ENCODE measurements at regions not wholly inside any gene's neighbourhood (a gene's known extent, or its start where the extent isn't known, plus 50 kb on each side); places are given as distances from the start of the nearest gene placed in this dataset.
A peak's percentile ranks its signal among the peaks of the same experiment; 100 is the strongest.
"Not testable (repeated sequence)": the region's sequence is repeated elsewhere in the genome, so short reads cannot be mapped to it uniquely, and the experiment has no call there.

DNA sequence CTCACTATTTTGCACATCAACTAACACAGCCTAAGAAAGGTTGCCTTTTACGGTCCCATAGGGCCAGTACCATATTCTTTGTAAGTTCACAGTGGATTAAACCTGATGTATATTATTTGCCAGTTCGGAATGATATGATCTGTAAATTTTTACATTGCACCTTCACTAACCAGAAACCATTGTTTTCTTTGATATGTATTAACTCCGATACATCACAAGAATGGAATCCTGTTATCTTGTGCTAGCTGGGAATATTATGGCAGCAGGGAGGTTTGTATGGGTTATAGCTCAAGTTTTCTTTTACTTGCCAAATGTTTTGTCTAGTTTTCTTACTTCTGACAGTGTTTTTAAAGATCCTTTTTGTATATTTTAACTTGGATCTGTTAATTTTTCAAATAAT is 51.4 kb upstream of the S1PR1 start:
- Mint-ChIP-seq H3K27ac (no peak overlapping the region), H3K36me3 (peaks cover 2% of the 10 kb centered on the region), H3K9me3 (ENCODE audit: low read depth) (no peaks in the 10 kb centered on the region), H3K27me3 (no peaks in the 10 kb centered on the region), H3K4me3 (no peak overlapping the region), H3K4me1 (ENCODE audit: low read depth) (peaks cover 50% of the 10 kb centered on the region)

GRCh38 chr1:101183388-101183699 is 53.5 kb upstream of the S1PR1 start:
- H3K9me3 Mint-ChIP-seq (ENCODE audit: low read depth), result no peaks in the 10 kb centered on the region
- H3K36me3 Mint-ChIP-seq, result no peaks in the 10 kb centered on the region
- H3K27me3 Mint-ChIP-seq, result no peaks in the 10 kb centered on the region
- H3K4me1 Mint-ChIP-seq (ENCODE audit: low read depth), result peaks cover 63% of the 10 kb centered on the region
- peak overlapping the region; percentile 59 for H3K27ac Mint-ChIP-seq
- no peak overlapping the region for H3K4me3 Mint-ChIP-seq

DNA sequence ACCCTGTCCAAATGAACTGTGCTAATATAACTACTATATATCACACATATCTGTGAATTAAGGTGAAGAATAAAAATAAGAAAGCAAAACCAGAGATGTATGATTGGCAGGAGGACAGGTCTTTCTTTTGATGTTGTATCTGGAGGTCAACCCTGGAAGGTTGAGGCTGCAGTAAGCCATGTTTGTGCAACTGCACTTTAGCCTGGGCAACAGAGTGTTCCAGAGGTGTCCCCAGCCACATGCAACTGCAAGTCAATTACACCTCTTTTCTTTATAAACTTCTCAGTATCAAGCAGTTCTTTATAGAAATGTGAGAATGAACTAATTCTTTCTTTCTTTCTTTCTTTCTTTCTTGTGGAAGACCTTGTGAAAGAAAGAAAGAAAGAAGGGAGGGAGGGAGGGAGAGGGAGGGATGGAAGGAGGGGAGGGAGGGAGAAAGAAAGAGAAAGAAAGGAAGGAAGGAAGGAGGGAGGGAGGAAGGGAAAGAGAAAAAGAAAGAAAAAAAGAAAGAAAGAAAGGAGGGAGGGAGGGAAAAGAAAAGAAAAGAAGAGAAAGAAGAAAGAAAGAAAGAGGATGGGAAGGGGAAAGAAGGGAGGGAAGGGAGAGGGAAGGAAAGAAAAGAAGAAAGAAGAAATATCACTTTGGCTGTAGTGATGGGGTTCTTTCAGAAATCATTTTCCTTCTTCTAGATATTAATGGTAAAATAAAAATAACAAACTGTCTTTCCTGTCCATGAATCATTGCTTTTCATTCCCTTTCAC is 54.0 kb upstream of the S1PR1 start:
- no peak overlapping the region for H3K4me3 Mint-ChIP-seq
- no peaks in the 10 kb centered on the region for H3K36me3 Mint-ChIP-seq
- H3K4me1 Mint-ChIP-seq (ENCODE audit: low read depth), result peaks cover 66% of the 10 kb centered on the region
- H3K27me3 Mint-ChIP-seq, result no peaks in the 10 kb centered on the region
- H3K9me3 Mint-ChIP-seq (ENCODE audit: low read depth), result no peaks in the 10 kb centered on the region
- peak overlapping the region; percentile 88 for H3K27ac Mint-ChIP-seq

GRCh38 chr1:101181930-101182329 is 54.9 kb upstream of the S1PR1 start:
- Mint-ChIP-seq H3K9me3 (ENCODE audit: low read depth) (no peaks in the 10 kb centered on the region), H3K4me3 (peak overlapping the region; percentile 18), H3K27me3 (no peaks in the 10 kb centered on the region), H3K4me1 (ENCODE audit: low read depth) (peaks cover 69% of the 10 kb centered on the region), H3K27ac (peak overlapping the region; percentile 88), H3K36me3 (no peaks in the 10 kb centered on the region)

GRCh38 chr1:101178688-101179491 is 57.9 kb upstream of the S1PR1 start:
- Mint-ChIP-seq H3K4me1 (ENCODE audit: low read depth) (peaks cover 71% of the 10 kb centered on the region), H3K4me3 (peak overlapping the region; percentile 80), H3K27me3 (no peaks in the 10 kb centered on the region), H3K27ac (peak overlapping the region; percentile 100), H3K9me3 (ENCODE audit: low read depth) (peaks cover under 1% of the 10 kb centered on the region), H3K36me3 (no peaks in the 10 kb centered on the region)

GRCh38 chr1:101178341-101178687 is 58.5 kb upstream of the S1PR1 start:
- Mint-ChIP-seq H3K27me3 (no peaks in the 10 kb centered on the region), H3K4me3 (peak overlapping the region; percentile 46), H3K9me3 (ENCODE audit: low read depth) (peaks cover 7% of the 10 kb centered on the region), H3K36me3 (peaks cover 2% of the 10 kb centered on the region), H3K27ac (peak overlapping the region; percentile 100), H3K4me1 (ENCODE audit: low read depth) (peaks cover 71% of the 10 kb centered on the region)

DNA sequence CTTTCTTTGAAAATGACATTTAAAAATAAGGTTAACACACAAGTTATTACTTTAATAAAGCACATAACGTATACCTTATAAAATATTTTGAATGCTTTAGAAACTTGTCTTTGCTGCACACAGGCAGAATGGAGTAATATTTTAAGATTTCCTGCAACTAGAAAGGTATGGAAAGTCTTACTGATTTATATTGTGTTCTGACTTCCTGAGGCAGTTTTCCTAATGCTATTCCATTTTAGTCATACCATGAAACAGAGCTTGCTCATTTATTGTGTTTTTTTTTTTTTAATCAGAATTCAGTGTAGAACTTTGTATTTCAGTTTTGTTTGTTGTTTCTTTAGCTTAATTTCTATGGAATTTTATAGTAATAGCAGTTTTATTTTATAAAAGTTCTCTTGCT is 60.9 kb upstream of the S1PR1 start:
- Mint-ChIP-seq H3K27me3 (no peaks in the 10 kb centered on the region), H3K4me3 (no peak overlapping the region), H3K36me3 (peaks cover 3% of the 10 kb centered on the region), H3K9me3 (ENCODE audit: low read depth) (peaks cover 9% of the 10 kb centered on the region), H3K27ac (peak overlapping the region; percentile 100), H3K4me1 (ENCODE audit: low read depth) (peaks cover 61% of the 10 kb centered on the region)

- Mint-ChIP-seq H3K27me3 (no peaks in the 10 kb centered on the region), H3K4me3 (peak overlapping the region; percentile 17), H3K27ac (peak overlapping the region; percentile 100), H3K36me3 (peaks cover 3% of the 10 kb centered on the region), H3K4me1 (ENCODE audit: low read depth) (peaks cover 57% of the 10 kb centered on the region), H3K9me3 (ENCODE audit: low read depth) (peaks cover 9% of the 10 kb centered on the region)
Observed at GRCh38 chr1:101175466-101175865, 61.4 kb upstream of the S1PR1 start.

DNA sequence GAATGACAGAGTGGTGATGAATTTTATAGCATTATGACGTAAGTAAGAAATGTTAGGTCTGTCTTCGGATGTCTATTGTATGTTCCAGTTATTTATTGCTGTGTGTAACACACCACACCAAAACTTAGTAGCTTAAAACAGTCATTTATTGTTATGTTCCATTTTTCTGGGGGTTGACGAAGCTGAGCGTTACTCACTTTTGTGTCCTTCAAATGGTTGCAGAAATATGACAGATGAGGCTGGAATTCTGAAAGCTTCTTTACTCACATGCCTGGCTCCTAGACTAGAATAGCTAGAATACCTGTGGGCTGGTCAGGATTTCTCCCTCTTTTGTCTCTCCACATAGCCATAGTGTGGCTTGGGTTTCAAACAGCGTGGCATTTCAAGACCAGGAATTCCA is 62.1 kb upstream of the S1PR1 start:
- H3K4me1 Mint-ChIP-seq (ENCODE audit: low read depth), result peaks cover 52% of the 10 kb centered on the region
- peak overlapping the region; percentile 62 for H3K27ac Mint-ChIP-seq

DNA sequence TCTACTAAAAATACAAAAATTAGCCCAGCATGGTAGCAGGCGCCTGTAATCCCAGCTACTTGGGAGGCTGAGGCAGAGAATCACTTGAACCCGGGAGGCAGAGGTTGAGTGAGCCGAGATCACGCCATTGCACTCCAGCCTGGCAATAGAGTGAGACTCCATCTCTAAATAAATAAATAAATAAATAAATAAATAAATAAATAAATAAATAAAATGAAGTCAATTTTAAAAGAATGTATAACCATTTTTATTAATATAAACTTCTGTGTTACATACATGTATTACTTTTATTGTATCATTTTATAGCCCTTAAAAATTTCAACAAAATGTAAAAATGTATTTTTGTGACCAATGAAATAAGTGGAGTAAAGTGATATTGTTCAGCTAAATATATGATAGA is 62.5 kb upstream of the S1PR1 start:
- not testable (repeated sequence) for H3K4me3 Mint-ChIP-seq; H3K27me3 Mint-ChIP-seq; H3K36me3 Mint-ChIP-seq; H3K9me3 Mint-ChIP-seq (ENCODE audit: low read depth); H3K27ac Mint-ChIP-seq
- peaks cover 48% of the 10 kb centered on the region for H3K4me1 Mint-ChIP-seq (ENCODE audit: low read depth)

More for the DNA sequence above, 62.1 kb upstream of the S1PR1 start:
- Mint-ChIP-seq H3K9me3 (ENCODE audit: low read depth) (peaks cover 9% of the 10 kb centered on the region), H3K36me3 (peaks cover 3% of the 10 kb centered on the region), H3K27me3 (no peaks in the 10 kb centered on the region), H3K4me3 (no peak overlapping the region)

DNA sequence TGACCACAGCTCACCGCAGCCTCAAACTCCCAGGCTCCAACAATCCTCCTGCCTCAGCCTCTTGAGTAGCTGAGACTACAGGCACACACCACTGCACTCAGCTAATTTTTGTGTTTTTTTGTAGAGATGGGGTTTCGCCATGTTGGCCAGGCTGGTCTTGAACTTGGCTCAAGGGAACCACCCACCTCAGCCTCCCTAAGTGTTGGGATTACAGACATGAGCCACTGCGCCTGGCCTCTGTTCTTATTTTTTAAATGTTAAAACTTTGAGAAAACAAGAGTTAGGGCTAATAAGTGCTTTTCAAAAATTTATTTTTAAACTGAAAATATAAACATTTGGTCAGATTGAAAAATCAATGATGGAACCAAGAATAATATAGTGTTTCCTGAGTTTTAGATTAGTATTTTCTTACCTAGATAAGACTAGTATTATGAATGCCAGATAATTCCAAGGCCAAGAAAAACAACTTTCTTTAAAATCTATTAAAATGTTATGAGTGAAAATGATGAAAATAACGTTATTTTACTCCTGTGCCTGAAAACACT is 66.2 kb upstream of the S1PR1 start:
- H3K4me3 Mint-ChIP-seq, result no peak overlapping the region
- peaks cover 36% of the 10 kb centered on the region for H3K4me1 Mint-ChIP-seq (ENCODE audit: low read depth)
- H3K9me3 Mint-ChIP-seq (ENCODE audit: low read depth), result peaks cover 9% of the 10 kb centered on the region
- no peaks in the 10 kb centered on the region for H3K27me3 Mint-ChIP-seq
- peaks cover 3% of the 10 kb centered on the region for H3K36me3 Mint-ChIP-seq
- no peak overlapping the region for H3K27ac Mint-ChIP-seq

GRCh38 chr1:101167891-101168290 is 68.9 kb upstream of the S1PR1 start:
- Mint-ChIP-seq H3K4me1 (ENCODE audit: low read depth) (peaks cover 25% of the 10 kb centered on the region), H3K4me3 (no peak overlapping the region), H3K9me3 (ENCODE audit: low read depth) (no peaks in the 10 kb centered on the region), H3K27ac (no peak overlapping the region), H3K36me3 (no peaks in the 10 kb centered on the region), H3K27me3 (no peaks in the 10 kb centered on the region)

- Mint-ChIP-seq H3K4me3 (no peak overlapping the region), H3K36me3 (no peaks in the 10 kb centered on the region), H3K4me1 (ENCODE audit: low read depth) (peaks cover 25% of the 10 kb centered on the region), H3K9me3 (ENCODE audit: low read depth) (no peaks in the 10 kb centered on the region), H3K27ac (no peak overlapping the region), H3K27me3 (no peaks in the 10 kb centered on the region)
Observed at GRCh38 chr1:101166583-101167120, 70.2 kb upstream of the S1PR1 start.

GRCh38 chr1:101165954-101166353 is 70.9 kb upstream of the S1PR1 start:
- Mint-ChIP-seq H3K36me3 (no peaks in the 10 kb centered on the region), H3K4me3 (no peak overlapping the region), H3K9me3 (ENCODE audit: low read depth) (no peaks in the 10 kb centered on the region), H3K27me3 (no peaks in the 10 kb centered on the region), H3K27ac (no peak overlapping the region), H3K4me1 (ENCODE audit: low read depth) (peaks cover 25% of the 10 kb centered on the region)

DNA sequence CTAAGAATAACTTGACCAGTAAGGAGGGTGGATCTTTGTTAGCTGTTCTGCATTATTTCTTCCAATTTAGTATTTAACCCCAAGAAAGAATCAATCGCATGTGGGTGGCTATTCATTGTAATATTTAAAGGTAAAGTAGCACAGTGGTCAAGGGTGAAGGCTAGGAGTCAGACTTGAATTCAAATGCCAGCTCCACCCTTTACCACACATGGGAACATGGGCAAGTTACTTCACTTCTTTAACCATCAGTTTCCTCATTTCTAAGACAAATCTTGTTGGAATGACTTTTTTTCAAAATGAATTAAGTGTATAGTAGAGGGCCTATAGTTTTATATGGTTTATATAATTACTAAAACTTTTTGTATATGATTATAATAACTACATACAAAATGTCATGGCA is 71.3 kb upstream of the S1PR1 start:
- Mint-ChIP-seq H3K27ac (no peak overlapping the region), H3K4me1 (ENCODE audit: low read depth) (peaks cover 25% of the 10 kb centered on the region), H3K36me3 (no peaks in the 10 kb centered on the region), H3K27me3 (no peaks in the 10 kb centered on the region), H3K4me3 (no peak overlapping the region), H3K9me3 (ENCODE audit: low read depth) (no peaks in the 10 kb centered on the region)
